ENCODE measurements at regions not wholly inside any gene's neighbourhood (a gene's known extent, or its start where the extent isn't known, plus 50 kb on each side); places are given as distances from the start of the nearest gene placed in this dataset.

- DNase-seq (ENCODE audit: low read depth): no peak
- no peak overlapping the region for H3K4me3 ChIP-seq (ENCODE audit: low read depth, low read length)
- TF ChIP-seq CTCF (IDR thresholded peaks at IDR 0.05; ENCODE audit: insufficient read depth, low read depth, low read length): no peak
These were observed 94.1 kb upstream of the TAF11L2 start for GRCh38 chr5:17403695-17404490.

- DNase-seq (ENCODE audit: low read depth): no peak
- H3K4me3 ChIP-seq (ENCODE audit: low read depth, low read length): no peak overlapping the region
- no peak for TF ChIP-seq CTCF (IDR thresholded peaks at IDR 0.05; ENCODE audit: insufficient read depth, low read depth, low read length)
These were observed 92.1 kb upstream of the TAF11L2 start for GRCh38 chr5:17405976-17406375.

- no peak for TF ChIP-seq CTCF (IDR thresholded peaks at IDR 0.05; ENCODE audit: insufficient read depth, low read depth, low read length)
- DNase-seq (ENCODE audit: low read depth): no peak
- H3K4me3 ChIP-seq (ENCODE audit: low read depth, low read length): no peak overlapping the region
These were observed 91.6 kb upstream of the TAF11L2 start for GRCh38 chr5:17406423-17406838.

DNA sequence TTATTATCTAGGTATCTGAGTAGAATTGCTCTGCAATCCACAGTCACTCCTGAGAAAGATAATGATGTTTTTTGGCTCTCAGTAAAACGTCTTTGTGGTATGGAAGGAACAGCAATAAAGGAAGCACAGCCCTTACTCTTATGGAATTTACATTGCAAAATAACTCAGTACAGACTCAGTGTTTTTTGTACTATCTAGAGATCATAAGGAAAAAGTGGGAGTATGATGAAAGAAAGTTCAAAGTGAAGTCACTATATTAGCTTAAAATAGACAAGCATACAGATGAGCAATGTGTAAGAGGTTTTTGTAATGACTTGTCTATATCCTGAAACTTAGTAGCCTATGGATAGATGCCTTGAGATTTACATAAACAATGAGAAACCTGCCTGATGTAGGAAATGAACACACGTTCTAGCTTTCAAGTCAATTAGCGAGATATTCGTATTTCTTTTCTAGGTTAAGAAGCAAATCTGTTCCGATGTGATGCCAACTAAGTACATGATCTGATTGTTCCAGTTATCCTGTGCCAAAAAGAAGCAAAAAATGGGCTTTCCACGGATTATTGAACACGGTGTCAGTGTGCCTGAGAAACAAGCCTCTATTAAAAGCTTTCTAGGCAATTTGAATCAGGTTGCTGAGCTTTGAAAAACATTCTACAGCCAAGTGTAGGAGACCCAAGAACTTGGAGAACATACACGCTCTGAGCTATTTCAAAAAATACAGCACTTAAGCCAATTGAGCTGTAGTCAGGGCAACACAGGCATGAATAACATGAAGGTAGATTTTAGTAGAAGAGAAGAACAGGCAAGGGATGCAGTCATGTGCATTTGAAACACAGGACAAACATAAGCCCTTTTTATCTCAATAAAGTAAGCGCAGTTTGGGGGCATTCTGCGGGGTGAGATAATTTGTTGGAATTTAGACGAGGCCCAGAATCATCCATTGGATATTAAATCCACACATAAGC is 86.3 kb upstream of the TAF11L2 start:
- DNase-seq (ENCODE audit: low read depth): peak; percentile 76

DNA sequence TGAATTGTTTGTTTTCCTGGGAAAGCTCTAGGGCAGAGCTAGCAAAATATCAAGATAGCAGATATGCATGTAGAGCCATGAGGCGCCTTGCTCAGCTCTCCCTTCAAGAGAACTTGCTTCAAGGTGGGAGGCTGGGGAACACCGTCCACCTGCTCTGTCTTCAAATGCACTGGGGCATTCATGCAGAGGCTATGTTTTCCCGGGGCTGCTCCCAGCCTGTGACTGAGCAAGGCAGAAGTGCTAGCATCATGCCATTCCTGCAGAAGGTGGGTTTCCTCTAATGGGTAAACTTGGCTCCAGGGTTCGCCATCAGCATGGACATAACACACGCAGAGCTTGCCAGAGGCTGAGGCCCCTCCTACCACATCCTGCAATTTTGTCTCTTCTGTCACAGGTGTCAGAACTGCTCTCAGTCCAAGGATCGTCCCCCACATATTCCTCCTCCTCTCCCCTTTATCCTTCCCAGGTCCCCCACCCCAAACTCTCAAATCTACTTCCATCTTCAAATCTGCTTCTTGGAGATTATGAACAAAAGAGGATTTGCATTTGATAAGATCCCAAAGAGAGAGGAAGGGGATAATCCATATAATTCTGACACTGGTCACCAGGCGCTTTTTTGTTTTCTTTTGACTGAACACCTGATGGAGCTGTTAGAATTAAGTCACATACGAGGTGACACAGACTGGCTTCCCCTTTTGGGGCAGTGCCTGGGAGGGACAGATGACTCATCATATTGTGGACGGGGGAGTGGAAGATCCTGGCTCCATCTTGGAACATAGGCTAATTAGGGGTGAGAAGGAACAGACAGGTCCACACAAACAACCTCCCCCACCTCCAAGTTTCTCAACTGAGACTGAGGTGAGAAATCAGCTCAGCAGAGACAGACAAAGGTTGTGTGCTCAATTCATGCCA is 85.0 kb upstream of the TAF11L2 start:
- DNase-seq (ENCODE audit: low read depth): no peak
- H3K4me3 ChIP-seq (ENCODE audit: low read depth, low read length): no peak overlapping the region
- TF ChIP-seq CTCF (IDR thresholded peaks at IDR 0.05; ENCODE audit: insufficient read depth, low read depth, low read length): no peak

More for the DNA sequence above, 86.3 kb upstream of the TAF11L2 start:
- no peak for TF ChIP-seq CTCF (IDR thresholded peaks at IDR 0.05; ENCODE audit: insufficient read depth, low read depth, low read length)
- H3K4me3 ChIP-seq (ENCODE audit: low read depth, low read length): no peak overlapping the region

GRCh38 chr5:17413691-17414090 is 84.3 kb upstream of the TAF11L2 start:
- TF ChIP-seq CTCF (IDR thresholded peaks at IDR 0.05; ENCODE audit: insufficient read depth, low read depth, low read length): no peak
- no peak overlapping the region for H3K4me3 ChIP-seq (ENCODE audit: low read depth, low read length)
- no peak for DNase-seq (ENCODE audit: low read depth)

Measured in fibroblast of villous mesenchyme (primary cell).